ENCODE measurements at regions not wholly inside any gene's neighbourhood (a gene's known extent, or its start where the extent isn't known, plus 50 kb on each side); places are given as distances from the start of the nearest gene placed in this dataset.
"Not testable (repeated sequence)": the region's sequence is repeated elsewhere in the genome, so short reads cannot be mapped to it uniquely, and the experiment has no call there.

DNA sequence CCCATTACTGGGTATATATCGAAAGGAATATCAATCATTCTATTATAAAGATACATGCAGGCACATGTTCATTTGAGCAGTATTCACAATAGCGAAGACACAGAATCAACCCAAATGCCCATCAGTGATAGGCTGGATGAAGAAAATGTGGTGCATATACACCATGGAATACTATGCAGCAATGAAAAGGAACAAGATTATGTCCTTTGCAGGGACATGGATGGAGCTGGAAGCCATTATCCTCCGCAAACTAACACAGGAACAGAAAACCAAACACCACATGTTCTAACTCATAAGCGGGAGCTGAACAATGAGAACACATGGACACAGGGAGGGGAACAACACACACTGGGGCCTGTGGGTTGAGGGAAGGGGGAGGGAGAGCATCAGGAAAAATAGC is 434.3 kb downstream of the BUD13 start:
- not testable (repeated sequence) for TF ChIP-seq TP53 (CRISPR knock-in tag; IDR thresholded peaks at IDR 0.05); CHD4 (IDR thresholded peaks at IDR 0.05; ENCODE audit: borderline replicate concordance); RFX5 (IDR thresholded peaks at IDR 0.05); JUNB (IDR thresholded peaks at IDR 0.05); RAD21 (conservative IDR thresholded peaks at IDR 0.05 in 1 of 2, IDR thresholded peaks at IDR 0.05 in 1 of 2); HDAC2 (IDR thresholded peaks at IDR 0.05); POLR2A (IDR thresholded peaks at IDR 0.05; ENCODE audit: low read length)
- TF ChIP-seq, protein P1, sequence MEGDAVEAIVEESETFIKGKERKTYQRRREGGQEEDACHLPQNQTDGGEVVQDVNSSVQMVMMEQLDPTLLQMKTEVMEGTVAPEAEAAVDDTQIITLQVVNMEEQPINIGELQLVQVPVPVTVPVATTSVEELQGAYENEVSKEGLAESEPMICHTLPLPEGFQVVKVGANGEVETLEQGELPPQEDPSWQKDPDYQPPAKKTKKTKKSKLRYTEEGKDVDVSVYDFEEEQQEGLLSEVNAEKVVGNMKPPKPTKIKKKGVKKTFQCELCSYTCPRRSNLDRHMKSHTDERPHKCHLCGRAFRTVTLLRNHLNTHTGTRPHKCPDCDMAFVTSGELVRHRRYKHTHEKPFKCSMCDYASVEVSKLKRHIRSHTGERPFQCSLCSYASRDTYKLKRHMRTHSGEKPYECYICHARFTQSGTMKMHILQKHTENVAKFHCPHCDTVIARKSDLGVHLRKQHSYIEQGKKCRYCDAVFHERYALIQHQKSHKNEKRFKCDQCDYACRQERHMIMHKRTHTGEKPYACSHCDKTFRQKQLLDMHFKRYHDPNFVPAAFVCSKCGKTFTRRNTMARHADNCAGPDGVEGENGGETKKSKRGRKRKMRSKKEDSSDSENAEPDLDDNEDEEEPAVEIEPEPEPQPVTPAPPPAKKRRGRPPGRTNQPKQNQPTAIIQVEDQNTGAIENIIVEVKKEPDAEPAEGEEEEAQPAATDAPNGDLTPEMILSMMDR (IDR thresholded peaks at IDR 0.05), result not testable (repeated sequence)
- TF ChIP-seq, protein P2, sequence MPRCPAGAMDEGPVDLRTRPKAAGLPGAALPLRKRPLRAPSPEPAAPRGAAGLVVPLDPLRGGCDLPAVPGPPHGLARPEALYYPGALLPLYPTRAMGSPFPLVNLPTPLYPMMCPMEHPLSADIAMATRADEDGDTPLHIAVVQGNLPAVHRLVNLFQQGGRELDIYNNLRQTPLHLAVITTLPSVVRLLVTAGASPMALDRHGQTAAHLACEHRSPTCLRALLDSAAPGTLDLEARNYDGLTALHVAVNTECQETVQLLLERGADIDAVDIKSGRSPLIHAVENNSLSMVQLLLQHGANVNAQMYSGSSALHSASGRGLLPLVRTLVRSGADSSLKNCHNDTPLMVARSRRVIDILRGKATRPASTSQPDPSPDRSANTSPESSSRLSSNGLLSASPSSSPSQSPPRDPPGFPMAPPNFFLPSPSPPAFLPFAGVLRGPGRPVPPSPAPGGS (IDR thresholded peaks at IDR 0.05), result not testable (repeated sequence)
- TF ChIP-seq, protein P3, sequence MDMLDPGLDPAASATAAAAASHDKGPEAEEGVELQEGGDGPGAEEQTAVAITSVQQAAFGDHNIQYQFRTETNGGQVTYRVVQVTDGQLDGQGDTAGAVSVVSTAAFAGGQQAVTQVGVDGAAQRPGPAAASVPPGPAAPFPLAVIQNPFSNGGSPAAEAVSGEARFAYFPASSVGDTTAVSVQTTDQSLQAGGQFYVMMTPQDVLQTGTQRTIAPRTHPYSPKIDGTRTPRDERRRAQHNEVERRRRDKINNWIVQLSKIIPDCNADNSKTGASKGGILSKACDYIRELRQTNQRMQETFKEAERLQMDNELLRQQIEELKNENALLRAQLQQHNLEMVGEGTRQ (IDR thresholded peaks at IDR 0.05), result not testable (repeated sequence)
